ENCODE measurements at regions not wholly inside any gene's neighbourhood (a gene's known extent, or its start where the extent isn't known, plus 50 kb on each side); places are given as distances from the start of the nearest gene placed in this dataset.

- DNase-seq, result no peak
- Histone ChIP-seq H3K9me3 (no peaks in the 10 kb centered on the region), H3K4me3 (no peak overlapping the region), H3K4me1 (no peaks in the 10 kb centered on the region), H3K27me3 (peaks cover 0 to 4% of the 10 kb centered on the region in 2 donors), H3K27ac (no peak overlapping the region), H3K36me3 (no peaks in the 10 kb centered on the region)
- intact Hi-C loops (cut with DNase I; ENCODE audit: low total_unique reads), result no loop called here
- TF ChIP-seq POLR2A (IDR thresholded peaks at IDR 0.05), result no peak
- TF ChIP-seq CTCF (IDR thresholded peaks at IDR 0.05), result no peak
Observed at GRCh38 chrX:97751735-97752134, 868.0 kb downstream of the RPA4 start.

DNA sequence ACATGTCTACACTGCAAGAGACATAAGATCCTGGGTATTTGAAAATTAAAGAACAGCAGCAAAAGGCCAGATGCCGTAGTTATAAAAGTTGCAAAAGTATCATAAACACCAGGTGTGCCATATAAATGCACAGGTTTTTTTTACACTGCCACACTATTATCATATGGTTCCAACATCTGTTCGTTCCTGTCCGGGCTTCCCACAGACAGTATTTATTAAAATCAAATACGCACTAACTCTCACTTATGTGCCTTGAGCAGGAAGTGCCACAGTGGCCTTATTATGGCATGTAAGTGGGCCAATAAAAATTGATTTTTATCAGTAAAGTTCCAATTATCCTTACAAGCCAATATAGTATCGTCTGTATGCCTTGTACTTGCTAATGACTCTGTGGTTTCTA lies 873.2 kb downstream of the RPA4 start:
- DNase-seq, result no peak
- TF ChIP-seq POLR2A (IDR thresholded peaks at IDR 0.05) (no peak), CTCF (IDR thresholded peaks at IDR 0.05) (no peak)
- intact Hi-C loops (cut with DNase I; ENCODE audit: low total_unique reads), result no loop called here
- Histone ChIP-seq H3K27me3 (no peaks in the 10 kb centered on the region), H3K27ac (no peak overlapping the region), H3K9me3 (no peaks in the 10 kb centered on the region), H3K36me3 (no peaks in the 10 kb centered on the region), H3K4me3 (no peak overlapping the region), H3K4me1 (no peaks in the 10 kb centered on the region)

DNA sequence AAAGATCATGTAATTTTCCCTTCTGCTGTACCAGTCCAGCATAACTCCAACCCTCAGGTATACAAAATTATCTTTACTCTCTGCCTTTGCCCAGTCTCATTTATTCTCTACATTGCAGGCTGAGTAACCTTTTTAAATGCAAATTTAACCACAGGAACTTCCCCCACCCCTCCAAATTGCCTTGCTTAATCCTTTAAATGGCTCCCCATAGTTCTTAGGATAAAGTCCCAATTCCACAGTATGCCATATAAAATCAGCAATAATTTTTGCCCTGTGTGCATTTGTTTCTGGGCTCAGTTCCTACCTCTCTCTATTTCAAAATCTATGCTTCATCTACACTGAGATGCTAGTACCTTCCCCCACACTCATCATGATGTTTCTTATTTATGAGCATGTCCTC lies 879.7 kb downstream of the RPA4 start:
- Histone ChIP-seq H3K27ac (no peak overlapping the region), H3K27me3 (no peaks in the 10 kb centered on the region), H3K4me1 (no peaks in the 10 kb centered on the region), H3K9me3 (no peaks in the 10 kb centered on the region), H3K36me3 (no peaks in the 10 kb centered on the region), H3K4me3 (no peak overlapping the region)
- no peak for DNase-seq
- intact Hi-C loops (cut with DNase I; ENCODE audit: low total_unique reads), result no loop called here
- TF ChIP-seq CTCF (IDR thresholded peaks at IDR 0.05) (no peak), POLR2A (IDR thresholded peaks at IDR 0.05) (no peak)

DNA sequence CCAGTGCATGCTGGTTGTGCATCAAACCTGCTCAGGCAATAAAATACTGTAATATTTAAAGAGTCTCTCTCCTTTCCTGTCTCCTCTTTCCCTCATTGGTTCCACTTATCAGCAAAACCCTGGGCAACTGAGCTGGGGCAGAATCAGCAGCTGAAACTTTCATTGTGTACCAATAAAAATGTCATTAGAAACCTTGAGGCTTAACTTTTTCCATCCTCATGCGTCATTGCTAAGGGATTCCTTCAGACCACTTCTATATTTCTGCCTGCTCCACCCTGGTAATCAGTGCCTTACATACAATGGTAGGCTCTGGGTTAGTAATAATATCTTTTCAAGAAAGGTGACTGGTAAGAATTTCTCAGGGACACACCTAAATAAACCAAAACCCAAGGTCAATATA lies 880.3 kb downstream of the RPA4 start:
- DNase-seq, result no peak
- H3K27me3 ChIP-seq, result no peaks in the 10 kb centered on the region
- intact Hi-C loops (cut with DNase I; ENCODE audit: low total_unique reads), result no loop called here
- no peaks in the 10 kb centered on the region for H3K4me1 ChIP-seq
- H3K27ac ChIP-seq, result no peak overlapping the region
- H3K9me3 ChIP-seq, result no peaks in the 10 kb centered on the region
- H3K4me3 ChIP-seq, result no peak overlapping the region
- H3K36me3 ChIP-seq, result no peaks in the 10 kb centered on the region
- TF ChIP-seq POLR2A (IDR thresholded peaks at IDR 0.05), result no peak
- TF ChIP-seq CTCF (IDR thresholded peaks at IDR 0.05), result no peak

DNA sequence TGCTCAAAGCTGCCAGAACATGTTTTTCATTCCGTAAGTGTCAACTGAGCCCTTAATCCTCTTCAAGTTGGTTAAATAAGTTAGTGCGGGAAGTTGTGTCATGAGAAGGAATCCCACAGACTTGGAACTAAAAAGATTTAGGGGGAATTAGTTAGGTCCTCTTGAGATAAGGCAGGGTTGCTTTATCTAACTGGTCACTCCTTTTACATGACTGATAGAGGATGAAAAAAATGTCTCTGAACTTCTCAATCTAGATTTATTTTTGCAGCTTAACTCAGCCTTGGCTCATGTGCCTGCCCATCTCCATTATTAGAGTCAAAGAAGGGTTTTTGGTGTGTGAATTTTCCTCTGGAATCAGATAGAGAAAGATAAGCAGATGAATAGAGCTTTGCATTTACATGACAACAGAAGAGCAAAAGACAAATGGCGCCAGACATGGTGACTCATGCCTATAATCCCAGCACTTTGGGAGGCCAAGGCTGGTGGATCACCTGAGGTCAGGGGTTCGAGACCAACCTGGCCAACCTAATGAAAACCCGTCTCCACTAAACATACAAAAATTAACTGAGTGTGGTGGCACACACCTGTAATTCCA lies 882.9 kb downstream of the RPA4 start:
- H3K27ac ChIP-seq, result no peak overlapping the region
- no peaks in the 10 kb centered on the region for H3K4me1 ChIP-seq
- H3K4me3 ChIP-seq, result no peak overlapping the region
- TF ChIP-seq POLR2A (IDR thresholded peaks at IDR 0.05) (no peak), CTCF (IDR thresholded peaks at IDR 0.05) (no peak)
- intact Hi-C loops (cut with DNase I; ENCODE audit: low total_unique reads), result no loop called here
- no peaks in the 10 kb centered on the region for H3K9me3 ChIP-seq
- no peaks in the 10 kb centered on the region for H3K27me3 ChIP-seq
- DNase-seq, result no peak
- no peaks in the 10 kb centered on the region for H3K36me3 ChIP-seq
